ENCODE measurements at regions not wholly inside any gene's neighbourhood (a gene's known extent, or its start where the extent isn't known, plus 50 kb on each side); places are given as distances from the start of the nearest gene placed in this dataset.

- no peak for DNase-seq (ENCODE audit: extremely low spot score)
- Histone ChIP-seq H3K4me1 (no peaks in the 10 kb centered on the region), H3K27ac (replicated peaks in 1 of 4) (no peak overlapping the region), H3K4me3 (no peak overlapping the region), H3K36me3 (no peaks in the 10 kb centered on the region), H3K9me3 (no peaks in the 10 kb centered on the region), H3K27me3 (no peaks in the 10 kb centered on the region)
- WGBS: 83% methylated on average over 1 of the region's 1 CpG
- no peak for TF ChIP-seq CTCF (IDR thresholded peaks at IDR 0.05)
- no peak for TF ChIP-seq EP300 (IDR thresholded peaks at IDR 0.05)
- TF ChIP-seq POLR2A (IDR thresholded peaks at IDR 0.05; ENCODE audit: low read depth): no peak
- no peak for TF ChIP-seq POLR2AphosphoS5 (IDR thresholded peaks at IDR 0.05)
- intact Hi-C loops (cut with DNase I): no loop called here
These were observed 723.4 kb downstream of the ZPLD1 start for GRCh38 chr3:103158183-103158582.

- 93% methylated on average over 11 of the region's 13 CpGs for WGBS
- Histone ChIP-seq H3K4me3 (no peak overlapping the region), H3K9me3 (no peaks in the 10 kb centered on the region), H3K36me3 (no peaks in the 10 kb centered on the region), H3K27ac (replicated peaks in 1 of 4) (no peak overlapping the region), H3K4me1 (no peaks in the 10 kb centered on the region), H3K27me3 (no peaks in the 10 kb centered on the region)
- TF ChIP-seq EP300 (IDR thresholded peaks at IDR 0.05) (no peak), CTCF (IDR thresholded peaks at IDR 0.05) (no peak), POLR2AphosphoS5 (IDR thresholded peaks at IDR 0.05) (no peak), POLR2A (IDR thresholded peaks at IDR 0.05; ENCODE audit: low read depth) (no peak)
- intact Hi-C loops (cut with DNase I): no loop called here
- DNase-seq (ENCODE audit: extremely low spot score): no peak
These were observed 732.1 kb downstream of the ZPLD1 start for GRCh38 chr3:103166890-103167289.

- H3K4me1 ChIP-seq: no peaks in the 10 kb centered on the region
- no peak overlapping the region for H3K27ac ChIP-seq (replicated peaks in 1 of 4)
- intact Hi-C loops (cut with DNase I): no loop called here
- no peak overlapping the region for H3K4me3 ChIP-seq
- H3K9me3 ChIP-seq: no peaks in the 10 kb centered on the region
- no peak for TF ChIP-seq POLR2AphosphoS5 (IDR thresholded peaks at IDR 0.05)
- no peak for TF ChIP-seq POLR2A (IDR thresholded peaks at IDR 0.05; ENCODE audit: low read depth)
- TF ChIP-seq EP300 (IDR thresholded peaks at IDR 0.05): no peak
- no peak for TF ChIP-seq CTCF (IDR thresholded peaks at IDR 0.05)
- DNase-seq (ENCODE audit: extremely low spot score): no peak
- 87% methylated on average over 6 of the region's 6 CpGs for WGBS
- no peaks in the 10 kb centered on the region for H3K36me3 ChIP-seq
- no peaks in the 10 kb centered on the region for H3K27me3 ChIP-seq
These were observed 733.0 kb downstream of the ZPLD1 start for GRCh38 chr3:103167850-103168249.

GRCh38 chr3:103169289-103169688, 734.5 kb downstream of the ZPLD1 start:
- no peaks in the 10 kb centered on the region for H3K27me3 ChIP-seq
- intact Hi-C loops (cut with DNase I): no loop called here
- no peaks in the 10 kb centered on the region for H3K4me1 ChIP-seq
- H3K27ac ChIP-seq (replicated peaks in 1 of 4): no peak overlapping the region
- TF ChIP-seq EP300 (IDR thresholded peaks at IDR 0.05) (no peak), POLR2AphosphoS5 (IDR thresholded peaks at IDR 0.05) (no peak), POLR2A (IDR thresholded peaks at IDR 0.05; ENCODE audit: low read depth) (no peak), CTCF (IDR thresholded peaks at IDR 0.05) (no peak)
- no peaks in the 10 kb centered on the region for H3K36me3 ChIP-seq
- H3K9me3 ChIP-seq: no peaks in the 10 kb centered on the region
- DNase-seq (ENCODE audit: extremely low spot score): no peak
- WGBS: 86% methylated on average over 2 of the region's 2 CpGs
- H3K4me3 ChIP-seq: no peak overlapping the region

- no peak for DNase-seq (ENCODE audit: extremely low spot score)
- Histone ChIP-seq H3K9me3 (no peaks in the 10 kb centered on the region), H3K27me3 (no peaks in the 10 kb centered on the region), H3K4me1 (no peaks in the 10 kb centered on the region), H3K36me3 (no peaks in the 10 kb centered on the region), H3K27ac (replicated peaks in 1 of 4) (no peak overlapping the region), H3K4me3 (no peak overlapping the region)
- TF ChIP-seq POLR2A (IDR thresholded peaks at IDR 0.05; ENCODE audit: low read depth): no peak
- no peak for TF ChIP-seq CTCF (IDR thresholded peaks at IDR 0.05)
- TF ChIP-seq EP300 (IDR thresholded peaks at IDR 0.05): no peak
- no peak for TF ChIP-seq POLR2AphosphoS5 (IDR thresholded peaks at IDR 0.05)
- intact Hi-C loops (cut with DNase I): no loop called here
These were observed 735.8 kb downstream of the ZPLD1 start for GRCh38 chr3:103170651-103171050.
